Breast epithelium (tissue), 4 donors: ENCODE measurements at regions not wholly inside any gene's neighbourhood (a gene's known extent, or its start where the extent isn't known, plus 50 kb on each side); places are given as distances from the start of the nearest gene placed in this dataset.

Experiments
- DNase-seq, 2 donors: peaks; one replicate each; pipeline ENCODE4 v3.0.0-alpha.2; 2019; ENCODE audit warnings: low spot score in 2 of 2
- H3K27ac ChIP-seq, 2 donors: fragments of 200-600 bp; sonication (generic) in 1 of 2; one replicate each; pipeline ENCODE4 v1.5.1; 2016 to 2019; ENCODE audit warnings: mild to moderate bottlenecking in 1 of 2
- H3K27me3 ChIP-seq, 2 donors: fragments of 200-600 bp; sonication (generic) in 1 of 2; one replicate each; pipeline versions ENCODE4 v1.5.1 to v1.6.0; 2017 to 2019; ENCODE audit warnings: control low read depth in 1 of 2, mild to moderate bottlenecking in 1 of 2
- H3K36me3 ChIP-seq: fragments of 200-600 bp; one replicate; pipeline ENCODE4 v1.5.1; 2019
- H3K4me1 ChIP-seq, 2 donors: fragments of 200-600 bp; sonication (generic); one replicate each; pipeline ENCODE4 v1.5.1; 2016 to 2019; ENCODE audit warnings: control low read depth in 1 of 2
- H3K4me3 ChIP-seq, 3 donors: fragments of 200-600 bp; sonication (generic); 1 replicate in 2 of 3; 2 replicates in 1 of 3; pipeline ENCODE4 v1.5.1; 2016 to 2019; ENCODE audit warnings: mild to moderate bottlenecking in 3 of 3, moderate library complexity in 2 of 3
- H3K9me3 ChIP-seq, 2 donors: fragments of 200-600 bp; sonication (generic) in 1 of 2; one replicate each; pipeline ENCODE4 v1.5.1; 2016 to 2019; ENCODE audit warnings: control low read depth in 1 of 2
- POLR2A ChIP-seq: fragments of 450-650 bp; IDR thresholded peaks from one replicate; pipeline ENCODE4 v1.6.1; 2016; ENCODE audit warnings: antibody characterized with exemption, mild to moderate bottlenecking, moderate library complexity
- POLR2AphosphoS5 ChIP-seq, 3 donors: sonication (generic); formaldehyde crosslinking; IDR thresholded peaks; one replicate each; pipeline ENCODE4 v1.6.1; 2017; ENCODE audit warnings: antibody characterized with exemption in 3 of 3
- intact Hi-C: fragments of 100-400 bp; cut with DNase I; formaldehyde crosslinking; loops from one replicate; pipeline ENCODE4 v1.15.1; 2023; ENCODE audit warnings: low total_unique reads
- TF ChIP-seq, protein P1 (sequence below), 3 donors: fragments of 450-650 bp; IDR thresholded peaks; one replicate each; pipeline ENCODE4 v1.5.1; 2016 to 2017; ENCODE audit warnings: antibody characterized with exemption in 3 of 3, mild to moderate bottlenecking in 3 of 3, moderate library complexity in 3 of 3

DNA sequence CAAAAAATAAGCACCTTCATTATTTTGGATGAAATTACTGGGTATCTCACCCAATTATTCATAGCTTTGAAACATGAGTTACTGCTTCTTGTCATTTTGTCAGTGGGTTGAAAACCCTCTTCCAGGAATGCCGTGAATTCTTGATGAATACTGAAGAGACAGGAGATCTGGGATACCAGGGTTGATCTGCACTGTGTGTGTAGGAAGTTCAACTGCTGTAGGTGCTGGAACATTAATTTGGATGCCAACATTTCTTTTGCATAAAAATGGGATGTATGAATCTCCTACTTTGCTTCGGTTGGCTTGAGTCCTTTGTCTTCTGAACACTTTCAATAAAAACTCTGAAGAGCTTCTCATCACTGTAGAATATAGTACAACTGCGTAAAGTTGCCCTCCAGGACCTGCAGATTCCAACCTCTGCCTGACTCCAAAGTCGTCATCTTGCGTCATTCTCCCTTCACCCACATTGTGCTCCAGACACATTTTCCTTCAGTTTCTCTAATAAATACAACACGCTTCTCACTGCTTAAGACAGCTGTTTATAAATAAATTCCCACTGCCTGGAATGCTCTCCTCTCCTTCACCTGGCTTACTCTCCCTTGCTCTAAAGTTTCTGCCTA lies 312.7 kb upstream of the TGFBR2 start:
- no peaks in the 10 kb centered on the region for H3K27me3 ChIP-seq
- H3K9me3 ChIP-seq: no peaks in the 10 kb centered on the region
- no peak overlapping the region for H3K27ac ChIP-seq
- TF ChIP-seq POLR2AphosphoS5 (IDR thresholded peaks at IDR 0.05) (no peak), POLR2A (no peak)
- TF ChIP-seq, protein P1, sequence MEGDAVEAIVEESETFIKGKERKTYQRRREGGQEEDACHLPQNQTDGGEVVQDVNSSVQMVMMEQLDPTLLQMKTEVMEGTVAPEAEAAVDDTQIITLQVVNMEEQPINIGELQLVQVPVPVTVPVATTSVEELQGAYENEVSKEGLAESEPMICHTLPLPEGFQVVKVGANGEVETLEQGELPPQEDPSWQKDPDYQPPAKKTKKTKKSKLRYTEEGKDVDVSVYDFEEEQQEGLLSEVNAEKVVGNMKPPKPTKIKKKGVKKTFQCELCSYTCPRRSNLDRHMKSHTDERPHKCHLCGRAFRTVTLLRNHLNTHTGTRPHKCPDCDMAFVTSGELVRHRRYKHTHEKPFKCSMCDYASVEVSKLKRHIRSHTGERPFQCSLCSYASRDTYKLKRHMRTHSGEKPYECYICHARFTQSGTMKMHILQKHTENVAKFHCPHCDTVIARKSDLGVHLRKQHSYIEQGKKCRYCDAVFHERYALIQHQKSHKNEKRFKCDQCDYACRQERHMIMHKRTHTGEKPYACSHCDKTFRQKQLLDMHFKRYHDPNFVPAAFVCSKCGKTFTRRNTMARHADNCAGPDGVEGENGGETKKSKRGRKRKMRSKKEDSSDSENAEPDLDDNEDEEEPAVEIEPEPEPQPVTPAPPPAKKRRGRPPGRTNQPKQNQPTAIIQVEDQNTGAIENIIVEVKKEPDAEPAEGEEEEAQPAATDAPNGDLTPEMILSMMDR (IDR thresholded peaks at IDR 0.05): no peak
- H3K4me3 ChIP-seq: no peak overlapping the region
- H3K36me3 ChIP-seq: no peaks in the 10 kb centered on the region
- intact Hi-C loops: no loop called here
- no peak for DNase-seq
- H3K4me1 ChIP-seq: peaks cover 0 to 3% of the 10 kb centered on the region in 2 donors

DNA sequence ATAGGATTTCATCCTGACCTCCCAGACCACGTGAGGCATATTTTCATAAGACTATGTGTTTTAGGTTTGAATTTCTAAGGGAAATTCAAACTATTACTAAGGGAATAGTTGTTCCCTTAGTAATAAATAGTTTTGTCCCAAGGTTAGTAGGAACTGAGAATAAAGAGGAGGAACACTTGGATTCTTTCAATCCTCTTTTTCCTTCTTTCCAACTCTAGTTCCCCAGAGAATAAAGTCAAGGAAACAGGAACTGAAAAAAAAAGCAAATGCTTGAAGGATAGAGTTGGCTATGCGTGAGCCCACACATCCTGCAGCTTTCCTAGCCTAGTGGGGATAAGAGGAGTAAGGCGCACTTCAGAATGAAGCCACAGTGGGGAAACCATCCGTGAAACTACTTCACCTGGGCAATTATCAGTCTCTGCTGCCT lies 312.1 kb upstream of the TGFBR2 start:
- no peak overlapping the region for H3K27ac ChIP-seq
- H3K4me1 ChIP-seq: peaks cover 0 to 3% of the 10 kb centered on the region in 2 donors
- H3K4me3 ChIP-seq: no peak overlapping the region
- no peaks in the 10 kb centered on the region for H3K27me3 ChIP-seq
- H3K9me3 ChIP-seq: no peaks in the 10 kb centered on the region
- H3K36me3 ChIP-seq: no peaks in the 10 kb centered on the region
- intact Hi-C loops: no loop called here
- TF ChIP-seq POLR2A: no peak
- no peak for TF ChIP-seq POLR2AphosphoS5 (IDR thresholded peaks at IDR 0.05)
- TF ChIP-seq, protein P1 (IDR thresholded peaks at IDR 0.05): no peak
- DNase-seq: no peak

DNA sequence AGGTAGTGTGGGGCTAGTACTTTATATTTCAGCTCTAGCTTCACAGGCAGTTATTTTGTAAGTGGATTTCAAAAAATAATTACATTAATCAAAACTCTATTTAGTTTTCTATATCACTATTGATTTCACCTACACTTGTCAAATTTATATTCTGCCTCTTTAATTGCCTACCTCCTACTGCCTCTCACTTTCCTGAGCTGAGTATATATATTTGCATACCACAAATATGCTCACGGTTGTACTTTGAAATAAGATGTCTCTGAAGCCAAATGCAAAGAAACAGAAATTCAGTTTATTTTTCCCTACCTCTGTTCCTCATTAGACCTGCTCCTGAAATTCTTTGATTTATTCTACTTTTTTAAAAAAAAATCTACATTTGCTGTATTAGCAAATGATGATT lies 309.3 kb upstream of the TGFBR2 start:
- peaks cover 0 to 3% of the 10 kb centered on the region in 2 donors for H3K4me1 ChIP-seq
- H3K36me3 ChIP-seq: no peaks in the 10 kb centered on the region
- intact Hi-C loops: no loop called here
- no peak overlapping the region for H3K27ac ChIP-seq
- DNase-seq: no peak
- H3K4me3 ChIP-seq: no peak overlapping the region
- no peaks in the 10 kb centered on the region for H3K27me3 ChIP-seq
- TF ChIP-seq, protein P1 (IDR thresholded peaks at IDR 0.05): no peak
- TF ChIP-seq POLR2A (no peak), POLR2AphosphoS5 (IDR thresholded peaks at IDR 0.05) (no peak)
- no peaks in the 10 kb centered on the region for H3K9me3 ChIP-seq

DNA sequence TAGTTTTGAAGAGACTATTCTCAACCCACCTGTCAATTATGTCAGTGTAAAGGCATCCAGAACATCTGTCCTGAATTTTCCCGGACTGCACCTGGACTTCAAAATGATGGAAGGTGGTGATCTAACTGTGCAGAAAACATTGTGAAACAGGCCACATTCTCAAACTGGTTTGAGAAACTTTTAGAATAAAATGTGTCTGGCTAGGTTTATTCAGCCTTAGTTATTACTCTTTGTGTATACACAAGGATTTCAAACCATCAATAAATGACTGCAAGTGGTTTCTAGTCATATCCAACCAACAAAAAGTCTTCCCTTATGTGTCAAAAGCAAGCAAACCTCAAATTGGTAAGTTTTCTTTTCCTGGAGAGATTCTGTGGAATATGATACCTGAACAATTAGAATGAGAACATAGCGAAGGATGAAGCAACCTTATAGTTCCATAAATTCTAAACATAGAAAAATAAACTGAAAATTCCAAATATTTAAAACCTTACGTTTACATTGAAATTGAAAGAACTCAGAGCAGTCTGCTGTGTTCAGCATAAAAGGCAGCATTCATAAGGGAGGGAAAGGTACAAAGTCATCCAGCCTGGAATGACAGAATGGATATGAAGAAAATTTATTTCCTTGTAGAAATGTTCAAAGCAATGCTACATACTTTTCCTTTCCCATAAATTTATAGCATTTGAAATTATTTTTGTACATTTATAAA lies 306.6 kb upstream of the TGFBR2 start:
- intact Hi-C loops: no loop called here
- no peaks in the 10 kb centered on the region for H3K4me1 ChIP-seq
- TF ChIP-seq, protein P1 (IDR thresholded peaks at IDR 0.05): no peak
- TF ChIP-seq POLR2A: no peak
- TF ChIP-seq POLR2AphosphoS5 (IDR thresholded peaks at IDR 0.05): no peak

DNA sequence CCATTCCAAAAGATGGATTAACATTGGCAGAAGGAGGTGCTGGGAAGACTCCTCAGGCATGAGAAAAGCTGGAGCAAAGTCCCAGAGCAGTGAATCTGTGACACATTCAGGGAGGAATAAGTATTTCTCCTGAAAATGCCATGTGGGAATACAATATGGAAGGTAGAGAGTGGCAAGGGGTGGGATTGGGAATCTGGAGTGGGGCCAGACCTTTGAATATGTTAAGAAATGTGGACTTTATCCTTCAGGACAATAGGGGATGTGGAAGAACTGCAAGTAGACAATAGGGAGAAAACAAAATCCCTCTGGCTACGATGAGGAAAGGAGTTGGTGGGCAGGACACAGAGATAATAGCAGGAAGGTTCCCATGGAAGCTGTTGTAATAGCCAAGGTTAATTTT lies 305.6 kb upstream of the TGFBR2 start:
- Histone ChIP-seq H3K4me3 (no peak overlapping the region), H3K9me3 (peaks cover 0 to 3% of the 10 kb centered on the region in 2 donors), H3K36me3 (no peaks in the 10 kb centered on the region), H3K27ac (no peak overlapping the region), H3K27me3 (no peaks in the 10 kb centered on the region), H3K4me1 (no peaks in the 10 kb centered on the region)
- no peak for DNase-seq
- TF ChIP-seq POLR2AphosphoS5 (IDR thresholded peaks at IDR 0.05): no peak
- TF ChIP-seq POLR2A: no peak
- TF ChIP-seq, protein P1 (IDR thresholded peaks at IDR 0.05): no peak
- intact Hi-C loops: no loop called here

More for the DNA sequence above, 306.6 kb upstream of the TGFBR2 start:
- Histone ChIP-seq H3K9me3 (peaks cover 0 to 3% of the 10 kb centered on the region in 2 donors), H3K36me3 (no peaks in the 10 kb centered on the region), H3K4me3 (no peak overlapping the region), H3K27me3 (no peaks in the 10 kb centered on the region), H3K27ac (no peak overlapping the region)
- DNase-seq: no peak
